RCC 7860 (cell line): ENCODE measurements at regions not wholly inside any gene's neighbourhood (a gene's known extent, or its start where the extent isn't known, plus 50 kb on each side); places are given as distances from the start of the nearest gene placed in this dataset.

Experiments used
- DNase-seq: peaks from one replicate; pipeline ENCODE4 v3.0.0-alpha.2; 2015; ENCODE audit warnings: low spot score
- FAIRE-seq: peaks from 2 replicates; lab custom pipeline; 2012; peaks lifted over from hg19 to GRCh38; lab: Jason Lieb, UNC

DNA sequence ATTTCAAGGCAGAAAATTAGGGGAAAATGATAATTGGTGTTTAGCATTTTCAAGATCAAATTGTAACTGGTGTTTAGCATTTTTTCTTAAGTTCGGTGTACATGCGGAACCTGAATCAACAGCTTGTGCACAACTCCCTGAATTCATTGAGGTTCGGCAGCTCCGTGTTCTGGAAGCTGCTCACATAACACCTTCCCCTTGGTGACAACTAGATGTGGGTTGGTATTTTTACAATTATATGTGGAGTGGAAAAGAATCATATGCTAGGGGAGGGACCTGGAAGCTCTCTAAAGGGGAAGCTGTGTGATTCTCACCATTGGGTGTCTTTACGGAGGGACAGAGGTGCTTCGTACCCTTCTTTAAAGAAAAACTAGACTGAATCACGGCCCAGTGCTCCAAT is 199.0 kb upstream of the MTNR1B start:
- FAIRE-seq = no peak
- no peak for DNase-seq

DNA sequence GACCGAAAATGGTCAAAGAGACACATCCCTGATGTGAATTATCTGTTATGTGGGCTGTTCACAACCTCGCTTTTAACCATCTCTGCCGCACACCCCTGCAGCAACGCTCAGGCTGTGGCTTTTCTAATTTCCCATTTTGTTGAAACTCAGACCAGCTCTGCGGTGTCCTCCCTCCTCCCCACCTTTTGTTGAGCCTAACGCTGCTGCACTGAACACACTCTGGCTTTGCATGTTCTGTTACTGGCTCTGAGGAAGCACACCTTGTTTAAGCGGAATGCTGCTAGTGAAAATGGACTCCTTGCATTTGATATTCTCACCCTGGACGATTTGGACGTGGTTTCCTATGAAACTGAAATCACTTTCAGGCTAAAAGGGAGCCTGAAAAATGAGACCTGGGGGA is 198.5 kb upstream of the MTNR1B start:
- no peak for DNase-seq
- FAIRE-seq = no peak

- no peak for DNase-seq
- FAIRE-seq = no peak
These were observed 197.8 kb upstream of the MTNR1B start for GRCh38 chr11:92771701-92772100.

GRCh38 chr11:92775003-92775676 is 194.3 kb upstream of the MTNR1B start:
- no peak for FAIRE-seq
- no peak for DNase-seq

- FAIRE-seq = no peak
These were observed 192.8 kb upstream of the MTNR1B start for GRCh38 chr11:92776676-92777075.

GRCh38 chr11:92779746-92780145 is 189.7 kb upstream of the MTNR1B start:
- DNase-seq (no peak), FAIRE-seq (no peak)

More at GRCh38 chr11:92776676-92777075, 192.8 kb upstream of the MTNR1B start:
- DNase-seq = no peak

DNA sequence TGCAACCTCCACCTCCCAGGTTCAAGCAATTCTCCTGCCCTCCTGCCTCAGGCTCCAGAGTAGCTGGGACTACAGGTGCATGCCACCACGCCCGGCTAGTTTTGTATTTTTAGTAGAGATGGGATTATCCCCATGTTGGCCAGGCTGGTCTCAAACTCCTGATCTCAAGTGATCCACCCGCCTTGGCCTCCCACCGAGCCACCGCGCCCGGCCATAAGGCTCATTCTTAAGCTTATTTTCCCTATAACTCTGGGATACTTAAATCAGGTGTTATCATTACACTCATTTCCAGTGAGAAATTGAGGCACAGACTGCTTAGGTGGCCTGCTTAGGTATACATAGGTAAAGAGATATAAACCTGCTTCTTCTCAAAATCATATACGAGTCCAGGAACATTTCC is 188.3 kb upstream of the MTNR1B start:
- FAIRE-seq = no peak
- DNase-seq = no peak

- FAIRE-seq = no peak
- no peak for DNase-seq
These were observed 186.6 kb upstream of the MTNR1B start for GRCh38 chr11:92782806-92783205.

DNA sequence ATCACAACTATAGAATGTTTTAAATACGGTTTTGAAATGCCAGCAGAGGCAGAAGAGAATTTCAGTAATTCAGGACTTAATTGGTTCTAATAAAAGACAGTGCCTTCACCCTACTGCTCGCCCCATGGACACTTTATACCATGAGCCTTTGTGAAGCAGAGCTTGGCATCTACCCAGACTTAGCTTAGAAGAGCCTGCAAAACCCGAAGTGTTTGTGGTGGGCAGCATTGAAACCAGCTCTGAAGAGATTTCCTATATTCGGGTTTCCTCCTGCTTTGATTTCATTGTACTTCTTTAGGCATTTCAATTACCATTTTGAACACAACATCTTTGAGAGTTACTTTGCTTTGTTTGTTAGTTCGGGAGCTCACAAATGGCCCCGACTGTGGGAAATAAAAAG is 185.1 kb upstream of the MTNR1B start:
- no peak for DNase-seq
- no peak for FAIRE-seq

GRCh38 chr11:92787638-92788037 is 181.8 kb upstream of the MTNR1B start:
- DNase-seq = no peak
- FAIRE-seq = peak; percentile 37

DNA sequence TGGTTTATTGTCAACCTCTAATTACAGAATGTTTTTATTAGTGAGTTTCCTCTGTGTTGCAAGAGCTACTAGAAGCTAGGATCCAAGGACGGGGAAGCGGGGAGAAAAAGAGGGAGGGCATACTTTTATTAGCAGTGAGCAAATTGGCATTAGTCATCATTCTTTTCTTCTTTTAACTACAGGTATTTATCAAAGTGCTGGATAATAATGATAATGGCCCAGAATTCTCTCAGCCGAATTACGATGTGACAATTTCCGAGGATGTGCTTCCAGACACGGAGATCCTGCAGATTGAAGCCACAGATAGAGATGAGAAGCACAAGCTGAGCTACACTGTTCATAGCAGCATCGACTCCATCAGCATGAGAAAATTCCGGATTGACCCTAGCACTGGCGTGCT is 179.7 kb upstream of the MTNR1B start:
- DNase-seq (no peak), FAIRE-seq (no peak)

DNA sequence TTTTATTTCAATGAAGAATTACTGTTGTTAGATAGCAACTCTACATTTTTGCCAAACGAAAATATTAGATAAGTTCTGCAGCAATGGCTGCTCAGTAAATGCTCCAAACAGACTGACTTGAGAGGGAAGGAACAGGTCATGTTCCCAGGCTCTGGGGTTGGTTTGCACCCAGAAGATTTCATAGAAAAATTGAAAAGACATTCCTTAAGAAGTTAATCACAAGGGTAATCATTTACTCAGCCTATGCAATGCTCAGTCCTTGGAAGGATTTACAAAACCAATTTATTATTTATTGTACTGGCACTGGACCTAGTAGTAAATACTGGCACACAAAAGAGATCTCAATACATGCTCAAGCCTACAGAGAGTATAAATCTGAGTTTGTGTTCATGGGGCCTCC is 179.1 kb upstream of the MTNR1B start:
- no peak for FAIRE-seq
- DNase-seq = no peak

DNA sequence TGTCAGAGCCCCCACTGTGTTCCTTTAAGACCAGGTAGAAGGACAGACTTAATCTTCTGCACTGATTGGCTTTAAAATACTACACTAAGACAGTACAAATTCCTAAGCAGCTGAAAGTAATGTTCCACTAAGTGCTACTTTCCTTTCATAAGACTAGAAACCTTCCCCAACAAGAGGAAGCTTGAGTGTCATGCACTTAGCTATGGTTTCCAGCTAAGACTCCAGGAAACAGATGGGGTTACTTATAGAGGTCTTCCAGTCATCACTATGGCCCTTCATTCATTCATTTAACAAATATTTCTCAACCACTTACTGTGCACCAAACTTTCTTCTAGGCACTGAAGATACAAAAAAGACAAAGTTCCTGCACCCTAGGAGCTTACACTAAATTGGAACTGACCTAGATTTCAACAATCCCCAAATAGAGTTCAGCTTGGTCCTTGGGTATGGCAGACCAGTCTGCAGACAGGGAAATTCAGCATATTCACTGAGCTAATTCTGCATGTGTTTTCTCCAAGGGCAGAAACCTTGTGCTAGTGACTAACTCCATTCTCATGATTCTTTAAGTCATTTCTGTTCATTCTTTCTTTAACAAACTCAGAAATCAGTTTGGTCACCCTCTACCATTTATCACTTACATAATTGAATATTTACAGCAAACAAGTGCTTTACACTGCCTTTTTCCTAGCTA is 178.4 kb upstream of the MTNR1B start:
- FAIRE-seq (no peak), DNase-seq (no peak)

DNA sequence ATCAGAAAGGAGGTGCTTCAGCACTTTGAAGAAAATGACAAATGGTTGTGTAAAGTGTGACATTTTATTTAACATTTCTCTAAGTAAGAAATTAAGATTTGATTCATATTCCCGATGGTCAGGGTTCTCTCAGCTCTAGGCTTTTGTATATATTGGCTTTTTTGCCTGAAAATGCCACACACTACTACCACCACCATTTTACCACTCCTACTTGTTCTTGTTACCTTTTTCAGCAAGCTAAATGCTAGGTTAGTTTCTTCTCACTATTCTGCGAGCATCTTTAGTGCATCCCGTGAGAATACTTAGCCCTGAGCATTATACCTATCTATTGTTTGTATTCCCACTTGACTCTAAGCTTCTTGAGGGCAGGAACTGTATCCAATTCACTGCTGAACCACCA is 177.6 kb upstream of the MTNR1B start:
- DNase-seq (no peak), FAIRE-seq (no peak)

DNA sequence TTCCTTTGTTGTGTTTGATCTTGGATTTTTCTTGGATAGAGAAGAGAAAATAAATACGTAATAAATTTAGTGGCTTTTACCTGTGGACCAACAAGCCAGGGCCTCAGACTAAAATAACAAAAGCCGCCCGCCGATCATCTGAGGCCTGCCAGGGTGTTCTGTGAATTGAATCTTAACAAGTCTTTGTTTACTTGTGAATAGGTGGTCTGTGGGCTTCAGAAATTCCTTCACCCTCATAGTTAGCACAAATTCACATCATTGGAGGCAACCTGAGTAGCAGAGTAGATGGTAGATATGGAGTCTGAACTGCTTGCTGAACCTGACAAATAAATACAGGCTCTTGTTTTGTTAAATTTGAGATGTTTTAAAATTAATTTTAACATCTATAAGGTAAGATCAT is 176.3 kb upstream of the MTNR1B start:
- FAIRE-seq (no peak), DNase-seq (no peak)

- DNase-seq = no peak
- no peak for FAIRE-seq
These were observed 174.7 kb upstream of the MTNR1B start for GRCh38 chr11:92794783-92795182.

- no peak for FAIRE-seq
These were observed 172.7 kb upstream of the MTNR1B start for GRCh38 chr11:92796744-92797143.

GRCh38 chr11:92797874-92798273 is 171.6 kb upstream of the MTNR1B start:
- DNase-seq (no peak), FAIRE-seq (no peak)

More at GRCh38 chr11:92796744-92797143, 172.7 kb upstream of the MTNR1B start:
- DNase-seq = no peak

GRCh38 chr11:92801685-92802084 is 167.8 kb upstream of the MTNR1B start:
- DNase-seq (no peak), FAIRE-seq (no peak)

GRCh38 chr11:92802644-92803043 is 166.8 kb upstream of the MTNR1B start:
- FAIRE-seq (no peak), DNase-seq (no peak)

- no peak for DNase-seq
- no peak for FAIRE-seq
These were observed 166.1 kb upstream of the MTNR1B start for GRCh38 chr11:92803391-92803790.

- FAIRE-seq (no peak), DNase-seq (no peak)
These were observed 165.0 kb upstream of the MTNR1B start for GRCh38 chr11:92804388-92804966.
